VCaP (cell line): ENCODE measurements at regions not wholly inside any gene's neighbourhood (a gene's known extent, or its start where the extent isn't known, plus 50 kb on each side); places are given as distances from the start of the nearest gene placed in this dataset.

Experiments
- H3K27ac ChIP-seq: fragments of 450-650 bp; 2 replicates; pipeline ENCODE4 v1.5.1; 2017
- TF ChIP-seq, protein P1 (sequence below): fragments of 450-650 bp; conservative IDR thresholded peaks from 2 replicates; pipeline ENCODE4 v1.5.1; 2017; ENCODE audit warnings: mild to moderate bottlenecking, moderate library complexity

DNA sequence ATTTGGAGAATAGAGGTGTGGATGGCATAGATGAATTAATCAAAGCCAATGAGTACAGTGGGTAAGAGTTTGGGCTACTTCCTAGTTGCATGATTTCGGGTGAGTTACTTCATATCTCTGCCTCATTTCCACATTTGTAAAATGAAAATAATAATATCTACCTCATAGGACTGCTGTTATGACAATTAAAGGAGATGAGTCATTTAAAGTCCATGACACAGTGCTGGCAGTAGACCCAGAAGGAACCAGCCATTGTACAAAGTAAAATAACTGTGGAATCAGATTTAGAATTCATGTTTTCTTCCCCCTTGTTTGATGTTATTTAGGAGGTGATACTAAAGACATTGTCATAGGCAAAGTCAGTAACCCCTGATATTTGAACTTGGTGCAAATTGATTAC lies 139.5 kb upstream of the SLC27A6 start:
- H3K27ac ChIP-seq, result no peak overlapping the region
- TF ChIP-seq, protein P1, sequence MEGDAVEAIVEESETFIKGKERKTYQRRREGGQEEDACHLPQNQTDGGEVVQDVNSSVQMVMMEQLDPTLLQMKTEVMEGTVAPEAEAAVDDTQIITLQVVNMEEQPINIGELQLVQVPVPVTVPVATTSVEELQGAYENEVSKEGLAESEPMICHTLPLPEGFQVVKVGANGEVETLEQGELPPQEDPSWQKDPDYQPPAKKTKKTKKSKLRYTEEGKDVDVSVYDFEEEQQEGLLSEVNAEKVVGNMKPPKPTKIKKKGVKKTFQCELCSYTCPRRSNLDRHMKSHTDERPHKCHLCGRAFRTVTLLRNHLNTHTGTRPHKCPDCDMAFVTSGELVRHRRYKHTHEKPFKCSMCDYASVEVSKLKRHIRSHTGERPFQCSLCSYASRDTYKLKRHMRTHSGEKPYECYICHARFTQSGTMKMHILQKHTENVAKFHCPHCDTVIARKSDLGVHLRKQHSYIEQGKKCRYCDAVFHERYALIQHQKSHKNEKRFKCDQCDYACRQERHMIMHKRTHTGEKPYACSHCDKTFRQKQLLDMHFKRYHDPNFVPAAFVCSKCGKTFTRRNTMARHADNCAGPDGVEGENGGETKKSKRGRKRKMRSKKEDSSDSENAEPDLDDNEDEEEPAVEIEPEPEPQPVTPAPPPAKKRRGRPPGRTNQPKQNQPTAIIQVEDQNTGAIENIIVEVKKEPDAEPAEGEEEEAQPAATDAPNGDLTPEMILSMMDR, result no peak

DNA sequence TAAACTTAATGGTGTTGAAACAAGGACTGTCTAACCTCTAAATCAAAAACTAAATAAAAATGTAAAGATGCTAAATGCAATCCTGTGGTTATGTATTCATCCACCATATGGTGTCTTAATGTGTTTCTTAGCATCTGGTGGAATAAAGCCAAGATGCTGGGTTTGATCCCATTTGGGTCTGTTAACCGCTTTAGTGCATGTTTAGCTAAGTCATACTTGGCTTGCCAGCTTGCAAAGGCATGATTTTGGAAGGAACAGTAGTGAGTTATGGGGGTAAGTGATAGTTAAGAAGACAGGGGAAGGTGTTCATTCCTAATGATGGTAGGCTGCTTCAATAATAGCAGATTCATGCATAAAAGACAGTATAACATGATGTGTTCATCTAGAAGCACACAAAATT lies 139.0 kb upstream of the SLC27A6 start:
- TF ChIP-seq, protein P1, result no peak
- no peak overlapping the region for H3K27ac ChIP-seq

GRCh38 chr5:128836571-128836970 lies 128.7 kb upstream of the SLC27A6 start:
- H3K27ac ChIP-seq, result no peak overlapping the region

DNA sequence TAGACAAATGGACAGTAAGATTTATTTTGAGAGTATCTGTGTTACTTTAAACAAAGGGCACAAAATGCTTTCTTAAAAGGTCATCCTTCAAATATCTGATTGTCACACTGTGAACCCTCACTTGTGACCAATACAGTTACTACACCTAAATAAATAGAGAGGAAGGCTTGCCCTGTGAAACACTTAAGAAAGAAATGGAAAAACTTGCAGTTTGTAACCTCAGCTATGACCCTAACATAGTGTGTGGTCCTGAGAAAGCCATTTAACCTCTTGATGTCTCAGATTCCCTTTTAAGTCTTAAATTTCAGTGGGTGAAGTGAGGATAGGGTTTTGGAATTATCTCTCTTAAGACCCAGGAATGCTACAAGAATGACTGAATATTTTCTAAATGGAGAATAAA lies 126.7 kb upstream of the SLC27A6 start:
- no peak overlapping the region for H3K27ac ChIP-seq
- TF ChIP-seq, protein P1, result no peak

More at GRCh38 chr5:128836571-128836970, 128.7 kb upstream of the SLC27A6 start:
- TF ChIP-seq, protein P1, result no peak

- TF ChIP-seq, protein P1, result 0 out of 2 replicates have a peak, but pooled peaks have one; percentile 15
- H3K27ac ChIP-seq, result no peak overlapping the region
Observed at GRCh38 chr5:128842241-128842640, 123.0 kb upstream of the SLC27A6 start.

- no peak overlapping the region for H3K27ac ChIP-seq
- TF ChIP-seq, protein P1, result peak; percentile 63
Observed at GRCh38 chr5:128844354-128844923, 120.8 kb upstream of the SLC27A6 start.

DNA sequence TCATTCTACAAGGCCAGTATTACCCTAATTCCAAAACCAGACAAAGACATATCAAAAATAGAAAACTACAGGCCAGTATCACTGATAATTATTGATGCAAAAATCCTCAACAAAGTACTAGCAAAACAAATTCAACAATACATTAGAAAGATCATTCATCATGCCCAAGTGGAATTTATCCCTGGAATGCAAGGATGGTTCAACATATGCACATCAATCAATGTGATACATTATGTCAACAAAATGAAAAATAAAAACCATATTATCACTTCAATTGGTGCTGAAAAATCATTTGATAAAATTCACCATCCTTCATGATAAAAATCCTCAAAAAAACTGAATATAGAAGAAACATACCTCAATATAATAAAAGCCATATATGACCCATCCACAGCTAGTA lies 115.2 kb upstream of the SLC27A6 start:
- H3K27ac ChIP-seq, result no peak overlapping the region
- TF ChIP-seq, protein P1, result no peak
